ENCODE measurements at regions not wholly inside any gene's neighbourhood (a gene's known extent, or its start where the extent isn't known, plus 50 kb on each side); places are given as distances from the start of the nearest gene placed in this dataset.

DNA sequence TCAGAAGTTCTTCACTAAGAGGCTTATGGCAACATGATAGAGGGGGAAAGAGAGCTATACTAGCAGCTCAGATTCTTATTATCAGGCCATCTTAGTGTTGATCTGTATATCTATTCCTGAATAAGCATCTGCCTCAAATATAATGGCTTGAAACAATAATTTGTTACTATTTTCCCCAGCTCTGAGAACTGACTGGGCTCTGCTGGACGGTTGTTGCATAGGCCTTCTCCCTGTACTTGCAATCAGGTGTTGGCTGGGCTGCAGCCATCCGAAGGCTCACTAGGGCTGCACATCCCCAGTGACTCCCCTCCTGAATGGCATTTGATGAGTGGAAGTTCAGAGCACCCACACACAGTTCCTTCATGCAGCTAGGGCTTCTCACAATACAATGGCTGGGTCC, 116.0 kb downstream of the PROX1 start:
- H3K9me3 ChIP-seq (ENCODE audit: control insufficient read depth, insufficient read depth, low read length) = no peaks in the 10 kb centered on the region
- TF ChIP-seq, protein P1, sequence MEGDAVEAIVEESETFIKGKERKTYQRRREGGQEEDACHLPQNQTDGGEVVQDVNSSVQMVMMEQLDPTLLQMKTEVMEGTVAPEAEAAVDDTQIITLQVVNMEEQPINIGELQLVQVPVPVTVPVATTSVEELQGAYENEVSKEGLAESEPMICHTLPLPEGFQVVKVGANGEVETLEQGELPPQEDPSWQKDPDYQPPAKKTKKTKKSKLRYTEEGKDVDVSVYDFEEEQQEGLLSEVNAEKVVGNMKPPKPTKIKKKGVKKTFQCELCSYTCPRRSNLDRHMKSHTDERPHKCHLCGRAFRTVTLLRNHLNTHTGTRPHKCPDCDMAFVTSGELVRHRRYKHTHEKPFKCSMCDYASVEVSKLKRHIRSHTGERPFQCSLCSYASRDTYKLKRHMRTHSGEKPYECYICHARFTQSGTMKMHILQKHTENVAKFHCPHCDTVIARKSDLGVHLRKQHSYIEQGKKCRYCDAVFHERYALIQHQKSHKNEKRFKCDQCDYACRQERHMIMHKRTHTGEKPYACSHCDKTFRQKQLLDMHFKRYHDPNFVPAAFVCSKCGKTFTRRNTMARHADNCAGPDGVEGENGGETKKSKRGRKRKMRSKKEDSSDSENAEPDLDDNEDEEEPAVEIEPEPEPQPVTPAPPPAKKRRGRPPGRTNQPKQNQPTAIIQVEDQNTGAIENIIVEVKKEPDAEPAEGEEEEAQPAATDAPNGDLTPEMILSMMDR (IDR thresholded peaks at IDR 0.05; ENCODE audit: low read depth, low read length, poor library complexity, severe bottlenecking) = no peak
- no peak for TF ChIP-seq EZH2phosphoT487 (IDR thresholded peaks at IDR 0.05; ENCODE audit: borderline replicate concordance, low read length)
- no peaks in the 10 kb centered on the region for H3K79me2 ChIP-seq (ENCODE audit: control insufficient read depth, low read length)
- no peaks in the 10 kb centered on the region for H3K27me3 ChIP-seq (ENCODE audit: control insufficient read depth, low read length)
- no peak overlapping the region for H3K27ac ChIP-seq (ENCODE audit: low read depth, low read length)
- no peak overlapping the region for H3K4me2 ChIP-seq (ENCODE audit: low read length)
- H3K4me3 ChIP-seq (ENCODE audit: low read length) = no peak overlapping the region
- H3F3A ChIP-seq (ENCODE audit: control insufficient read depth, insufficient read depth) = no peaks in the 10 kb centered on the region
- no peaks in the 10 kb centered on the region for H3K4me1 ChIP-seq (ENCODE audit: control insufficient read depth, low read length)
- no peaks in the 10 kb centered on the region for H3K9me2 ChIP-seq (replicated peaks; ENCODE audit: control insufficient read depth, low read length)
- no peaks in the 10 kb centered on the region for H3K36me3 ChIP-seq (ENCODE audit: control insufficient read depth, low read length)
- H4K20me1 ChIP-seq (ENCODE audit: control insufficient read depth, insufficient read depth, low read depth, low read length) = no peaks in the 10 kb centered on the region

DNA sequence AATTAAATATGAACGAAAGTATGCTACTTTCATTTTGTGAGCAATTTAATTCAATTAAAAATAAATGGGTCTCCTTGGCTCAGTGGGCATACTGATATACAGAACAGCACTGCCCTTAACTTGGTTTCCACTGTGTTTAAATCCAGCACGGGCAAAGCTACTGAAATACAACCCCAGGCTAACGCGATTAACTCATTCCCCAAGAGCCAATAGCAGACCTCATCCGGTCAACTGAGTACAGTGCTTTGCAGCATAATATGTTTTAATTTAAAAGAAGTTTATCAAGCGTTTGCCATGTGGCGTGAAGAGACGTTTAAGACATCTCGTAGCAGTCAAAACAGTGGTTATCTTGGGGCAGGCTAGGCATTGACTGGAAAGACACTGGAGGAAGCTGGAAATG, 118.6 kb downstream of the PROX1 start:
- H4K20me1 ChIP-seq (ENCODE audit: control insufficient read depth, insufficient read depth, low read depth, low read length) = no peaks in the 10 kb centered on the region
- no peaks in the 10 kb centered on the region for H3F3A ChIP-seq (ENCODE audit: control insufficient read depth, insufficient read depth)
- H3K36me3 ChIP-seq (ENCODE audit: control insufficient read depth, low read length) = no peaks in the 10 kb centered on the region
- no peaks in the 10 kb centered on the region for H3K79me2 ChIP-seq (ENCODE audit: control insufficient read depth, low read length)
- no peak overlapping the region for H3K4me3 ChIP-seq (ENCODE audit: low read length)
- no peaks in the 10 kb centered on the region for H3K9me2 ChIP-seq (replicated peaks; ENCODE audit: control insufficient read depth, low read length)
- no peaks in the 10 kb centered on the region for H3K4me1 ChIP-seq (ENCODE audit: control insufficient read depth, low read length)
- no peaks in the 10 kb centered on the region for H3K9me3 ChIP-seq (ENCODE audit: control insufficient read depth, insufficient read depth, low read length)
- TF ChIP-seq, protein P1 (IDR thresholded peaks at IDR 0.05; ENCODE audit: low read depth, low read length, poor library complexity, severe bottlenecking) = no peak
- TF ChIP-seq EZH2phosphoT487 (IDR thresholded peaks at IDR 0.05; ENCODE audit: borderline replicate concordance, low read length) = no peak
- no peak overlapping the region for H3K4me2 ChIP-seq (ENCODE audit: low read length)
- H3K27ac ChIP-seq (ENCODE audit: low read depth, low read length) = no peak overlapping the region
- H3K27me3 ChIP-seq (ENCODE audit: control insufficient read depth, low read length) = no peaks in the 10 kb centered on the region

DNA sequence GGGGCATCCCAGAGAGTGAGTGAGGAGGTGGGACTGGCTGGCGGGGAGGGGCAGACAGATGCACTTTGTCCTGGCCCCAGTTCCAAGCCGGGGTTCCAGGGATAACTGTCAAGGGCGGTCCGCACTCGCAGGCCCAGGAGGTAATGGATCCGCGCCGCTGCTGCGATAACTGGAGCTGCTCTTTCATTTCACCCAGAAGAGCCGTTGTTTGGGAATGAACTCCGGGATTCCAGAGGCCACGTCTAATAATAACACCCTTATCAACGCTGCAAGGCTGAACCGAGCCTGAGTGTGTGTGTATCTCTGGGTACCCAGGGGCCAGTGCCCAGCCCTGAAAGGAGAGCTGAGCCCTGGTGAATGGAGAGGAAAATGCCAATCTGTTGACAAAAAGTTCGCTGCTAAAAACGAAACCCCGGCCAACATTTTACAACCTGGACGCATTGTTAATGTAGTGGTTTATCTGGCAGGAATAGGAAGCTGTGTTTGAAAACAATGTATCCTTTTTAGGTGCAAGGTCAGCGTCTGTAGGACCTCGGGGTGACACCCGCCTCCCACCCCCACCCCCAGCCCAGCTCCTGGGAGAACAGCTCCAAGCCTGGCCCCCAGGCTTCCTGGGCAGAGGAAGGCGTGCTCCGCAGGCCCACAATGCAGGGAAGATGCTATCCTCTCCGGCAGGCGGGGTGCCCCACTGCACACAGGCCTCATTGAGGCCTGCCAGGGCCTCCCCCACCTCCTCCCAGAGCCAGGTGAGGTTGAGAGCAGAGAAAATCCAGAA, 119.7 kb downstream of the PROX1 start:
- H3K27me3 ChIP-seq (ENCODE audit: control insufficient read depth, low read length) = no peaks in the 10 kb centered on the region
- TF ChIP-seq EZH2phosphoT487 (IDR thresholded peaks at IDR 0.05; ENCODE audit: borderline replicate concordance, low read length) = no peak
- TF ChIP-seq, protein P1 (IDR thresholded peaks at IDR 0.05; ENCODE audit: low read depth, low read length, poor library complexity, severe bottlenecking) = no peak
- no peaks in the 10 kb centered on the region for H4K20me1 ChIP-seq (ENCODE audit: control insufficient read depth, insufficient read depth, low read depth, low read length)
- no peaks in the 10 kb centered on the region for H3K36me3 ChIP-seq (ENCODE audit: control insufficient read depth, low read length)
- H3K79me2 ChIP-seq (ENCODE audit: control insufficient read depth, low read length) = no peaks in the 10 kb centered on the region
- no peaks in the 10 kb centered on the region for H3F3A ChIP-seq (ENCODE audit: control insufficient read depth, insufficient read depth)
- no peaks in the 10 kb centered on the region for H3K4me1 ChIP-seq (ENCODE audit: control insufficient read depth, low read length)
- no peak overlapping the region for H3K4me2 ChIP-seq (ENCODE audit: low read length)
- H3K4me3 ChIP-seq (ENCODE audit: low read length) = no peak overlapping the region
- no peak overlapping the region for H3K27ac ChIP-seq (ENCODE audit: low read depth, low read length)
- H3K9me2 ChIP-seq (replicated peaks; ENCODE audit: control insufficient read depth, low read length) = no peaks in the 10 kb centered on the region
- no peaks in the 10 kb centered on the region for H3K9me3 ChIP-seq (ENCODE audit: control insufficient read depth, insufficient read depth, low read length)

All from DOHH2 (cell line).